ENCODE measurements at regions not wholly inside any gene's neighbourhood (a gene's known extent, or its start where the extent isn't known, plus 50 kb on each side); places are given as distances from the start of the nearest gene placed in this dataset.

GRCh38 chr7:84469034-84469433 is 274.4 kb upstream of the SEMA3A start:
- Histone ChIP-seq H3K4me1 (no peaks in the 10 kb centered on the region), H3K36me3 (no peaks in the 10 kb centered on the region), H3K27me3 (no peaks in the 10 kb centered on the region), H3K4me3 (no peak overlapping the region), H3K27ac (no peak overlapping the region), H3K9me3 (no peaks in the 10 kb centered on the region)
- DNase-seq (no peak), ATAC-seq (no peak)
- no peak for TF ChIP-seq CTCF (IDR thresholded peaks at IDR 0.05)
- intact Hi-C loops (cut with DNase I) = no loop called here

DNA sequence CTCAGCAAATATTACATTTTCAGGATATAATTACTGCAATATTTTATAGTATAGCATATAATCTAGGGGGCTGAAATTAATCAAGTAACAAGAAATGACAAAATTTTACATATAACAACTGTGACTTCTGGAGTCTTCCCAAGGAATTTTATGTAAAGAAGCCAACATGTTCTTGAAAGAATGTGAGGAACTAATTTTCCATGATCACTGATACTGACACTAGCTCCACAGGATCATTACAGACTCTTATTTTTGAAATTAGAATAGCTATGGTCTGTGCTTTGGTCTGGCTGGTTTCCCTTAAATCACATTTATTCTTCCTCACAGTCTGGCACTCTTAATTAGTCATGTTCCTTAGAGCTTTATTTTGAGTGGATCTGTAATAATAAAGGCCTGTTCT is 267.7 kb upstream of the SEMA3A start:
- no peak for DNase-seq

GRCh38 chr7:84461093-84461492 is 266.5 kb upstream of the SEMA3A start:
- H3K4me3 ChIP-seq = no peak overlapping the region
- intact Hi-C loops (cut with DNase I) = no loop called here
- no peaks in the 10 kb centered on the region for H3K36me3 ChIP-seq
- no peaks in the 10 kb centered on the region for H3K4me1 ChIP-seq
- no peak for ATAC-seq
- no peaks in the 10 kb centered on the region for H3K9me3 ChIP-seq
- DNase-seq = no peak
- no peaks in the 10 kb centered on the region for H3K27me3 ChIP-seq
- TF ChIP-seq CTCF (IDR thresholded peaks at IDR 0.05) = no peak
- H3K27ac ChIP-seq = no peak overlapping the region

More for the DNA sequence above, 267.7 kb upstream of the SEMA3A start:
- Histone ChIP-seq H3K9me3 (no peaks in the 10 kb centered on the region), H3K36me3 (no peaks in the 10 kb centered on the region), H3K27ac (no peak overlapping the region), H3K4me3 (no peak overlapping the region), H3K4me1 (no peaks in the 10 kb centered on the region), H3K27me3 (no peaks in the 10 kb centered on the region)
- intact Hi-C loops (cut with DNase I) = no loop called here
- no peak for ATAC-seq
- no peak for TF ChIP-seq CTCF (IDR thresholded peaks at IDR 0.05)

DNA sequence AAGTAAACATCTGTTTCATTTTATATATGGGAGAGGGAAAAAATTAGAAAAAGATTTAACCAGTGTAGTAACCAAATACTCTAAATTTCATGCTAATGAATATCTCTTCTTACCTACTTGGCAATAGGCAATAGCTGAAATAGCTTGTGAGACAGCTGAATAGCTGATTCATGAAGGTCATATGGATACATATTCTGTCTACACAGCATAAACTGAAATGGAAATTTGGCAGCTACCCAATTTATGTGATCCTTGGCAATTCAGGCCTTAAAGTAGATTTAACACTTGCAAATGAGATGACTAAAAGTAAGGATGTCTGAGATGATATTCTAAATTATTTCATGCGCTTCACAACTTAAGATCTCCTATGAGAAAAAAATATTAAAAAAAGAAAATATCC is 261.2 kb upstream of the SEMA3A start:
- Histone ChIP-seq H3K9me3 (no peaks in the 10 kb centered on the region), H3K4me3 (no peak overlapping the region), H3K4me1 (no peaks in the 10 kb centered on the region), H3K27me3 (no peaks in the 10 kb centered on the region), H3K36me3 (no peaks in the 10 kb centered on the region), H3K27ac (no peak overlapping the region)
- intact Hi-C loops (cut with DNase I) = no loop called here
- ATAC-seq (no peak), DNase-seq (no peak)
- no peak for TF ChIP-seq CTCF (IDR thresholded peaks at IDR 0.05)

GRCh38 chr7:84454174-84454959 is 259.8 kb upstream of the SEMA3A start:
- no peaks in the 10 kb centered on the region for H3K9me3 ChIP-seq
- DNase-seq (no peak), ATAC-seq (no peak)
- no peaks in the 10 kb centered on the region for H3K4me1 ChIP-seq
- H3K27ac ChIP-seq = no peak overlapping the region
- TF ChIP-seq CTCF (IDR thresholded peaks at IDR 0.05) = no peak
- H3K4me3 ChIP-seq = no peak overlapping the region
- intact Hi-C loops (cut with DNase I) = no loop called here
- H3K27me3 ChIP-seq = no peaks in the 10 kb centered on the region
- no peaks in the 10 kb centered on the region for H3K36me3 ChIP-seq
